ENCODE measurements at regions not wholly inside any gene's neighbourhood (a gene's known extent, or its start where the extent isn't known, plus 50 kb on each side); places are given as distances from the start of the nearest gene placed in this dataset.

- TF ChIP-seq, protein P1, sequence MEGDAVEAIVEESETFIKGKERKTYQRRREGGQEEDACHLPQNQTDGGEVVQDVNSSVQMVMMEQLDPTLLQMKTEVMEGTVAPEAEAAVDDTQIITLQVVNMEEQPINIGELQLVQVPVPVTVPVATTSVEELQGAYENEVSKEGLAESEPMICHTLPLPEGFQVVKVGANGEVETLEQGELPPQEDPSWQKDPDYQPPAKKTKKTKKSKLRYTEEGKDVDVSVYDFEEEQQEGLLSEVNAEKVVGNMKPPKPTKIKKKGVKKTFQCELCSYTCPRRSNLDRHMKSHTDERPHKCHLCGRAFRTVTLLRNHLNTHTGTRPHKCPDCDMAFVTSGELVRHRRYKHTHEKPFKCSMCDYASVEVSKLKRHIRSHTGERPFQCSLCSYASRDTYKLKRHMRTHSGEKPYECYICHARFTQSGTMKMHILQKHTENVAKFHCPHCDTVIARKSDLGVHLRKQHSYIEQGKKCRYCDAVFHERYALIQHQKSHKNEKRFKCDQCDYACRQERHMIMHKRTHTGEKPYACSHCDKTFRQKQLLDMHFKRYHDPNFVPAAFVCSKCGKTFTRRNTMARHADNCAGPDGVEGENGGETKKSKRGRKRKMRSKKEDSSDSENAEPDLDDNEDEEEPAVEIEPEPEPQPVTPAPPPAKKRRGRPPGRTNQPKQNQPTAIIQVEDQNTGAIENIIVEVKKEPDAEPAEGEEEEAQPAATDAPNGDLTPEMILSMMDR (IDR thresholded peaks at IDR 0.05 in 2 of 3, conservative IDR thresholded peaks at IDR 0.05 in 1 of 3; ENCODE audit: borderline replicate concordance in 1 of 3, insufficient read depth in 1 of 3, low read depth in 2 of 3, low read length in 2 of 3): no peak
- TF ChIP-seq EZH2 (IDR thresholded peaks at IDR 0.05) (no peak), RAD21 (IDR thresholded peaks at IDR 0.05; ENCODE audit: low read depth) (no peak), POLR2A (IDR thresholded peaks at IDR 0.05; ENCODE audit: borderline replicate concordance, extremely low read depth, insufficient read depth, insufficient read length) (no peak), SIN3A (IDR thresholded peaks at IDR 0.05; ENCODE audit: low read depth) (no peak), EZH2phosphoT487 (IDR thresholded peaks at IDR 0.05; ENCODE audit: borderline replicate concordance) (no peak), POLR2AphosphoS5 (IDR thresholded peaks at IDR 0.05; ENCODE audit: low read depth, low read length) (no peak), ELF1 (IDR thresholded peaks at IDR 0.05; ENCODE audit: borderline replicate concordance, low read depth) (no peak), ZNF274 (IDR thresholded peaks at IDR 0.05; ENCODE audit: low read depth, low read length) (no peak)
- TF ChIP-seq, protein P2, sequence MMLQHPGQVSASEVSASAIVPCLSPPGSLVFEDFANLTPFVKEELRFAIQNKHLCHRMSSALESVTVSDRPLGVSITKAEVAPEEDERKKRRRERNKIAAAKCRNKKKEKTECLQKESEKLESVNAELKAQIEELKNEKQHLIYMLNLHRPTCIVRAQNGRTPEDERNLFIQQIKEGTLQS (IDR thresholded peaks at IDR 0.05): no peak
- TF ChIP-seq, protein P3, sequence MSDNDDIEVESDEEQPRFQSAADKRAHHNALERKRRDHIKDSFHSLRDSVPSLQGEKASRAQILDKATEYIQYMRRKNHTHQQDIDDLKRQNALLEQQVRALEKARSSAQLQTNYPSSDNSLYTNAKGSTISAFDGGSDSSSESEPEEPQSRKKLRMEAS (IDR thresholded peaks at IDR 0.05): no peak
- TF ChIP-seq, protein P4, sequence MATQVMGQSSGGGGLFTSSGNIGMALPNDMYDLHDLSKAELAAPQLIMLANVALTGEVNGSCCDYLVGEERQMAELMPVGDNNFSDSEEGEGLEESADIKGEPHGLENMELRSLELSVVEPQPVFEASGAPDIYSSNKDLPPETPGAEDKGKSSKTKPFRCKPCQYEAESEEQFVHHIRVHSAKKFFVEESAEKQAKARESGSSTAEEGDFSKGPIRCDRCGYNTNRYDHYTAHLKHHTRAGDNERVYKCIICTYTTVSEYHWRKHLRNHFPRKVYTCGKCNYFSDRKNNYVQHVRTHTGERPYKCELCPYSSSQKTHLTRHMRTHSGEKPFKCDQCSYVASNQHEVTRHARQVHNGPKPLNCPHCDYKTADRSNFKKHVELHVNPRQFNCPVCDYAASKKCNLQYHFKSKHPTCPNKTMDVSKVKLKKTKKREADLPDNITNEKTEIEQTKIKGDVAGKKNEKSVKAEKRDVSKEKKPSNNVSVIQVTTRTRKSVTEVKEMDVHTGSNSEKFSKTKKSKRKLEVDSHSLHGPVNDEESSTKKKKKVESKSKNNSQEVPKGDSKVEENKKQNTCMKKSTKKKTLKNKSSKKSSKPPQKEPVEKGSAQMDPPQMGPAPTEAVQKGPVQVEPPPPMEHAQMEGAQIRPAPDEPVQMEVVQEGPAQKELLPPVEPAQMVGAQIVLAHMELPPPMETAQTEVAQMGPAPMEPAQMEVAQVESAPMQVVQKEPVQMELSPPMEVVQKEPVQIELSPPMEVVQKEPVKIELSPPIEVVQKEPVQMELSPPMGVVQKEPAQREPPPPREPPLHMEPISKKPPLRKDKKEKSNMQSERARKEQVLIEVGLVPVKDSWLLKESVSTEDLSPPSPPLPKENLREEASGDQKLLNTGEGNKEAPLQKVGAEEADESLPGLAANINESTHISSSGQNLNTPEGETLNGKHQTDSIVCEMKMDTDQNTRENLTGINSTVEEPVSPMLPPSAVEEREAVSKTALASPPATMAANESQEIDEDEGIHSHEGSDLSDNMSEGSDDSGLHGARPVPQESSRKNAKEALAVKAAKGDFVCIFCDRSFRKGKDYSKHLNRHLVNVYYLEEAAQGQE (IDR thresholded peaks at IDR 0.05; ENCODE audit: low read depth): no peak
Observed at GRCh38 chr12:105547786-105548185, 217.3 kb downstream of the C12orf75 start.
